ENCODE measurements at regions not wholly inside any gene's neighbourhood (a gene's known extent, or its start where the extent isn't known, plus 50 kb on each side); places are given as distances from the start of the nearest gene placed in this dataset.

GRCh38 chr4:27910227-27910626, 1049.6 kb downstream of the STIM2 start:
- Mint-ChIP-seq H3K4me3 (ENCODE audit: unreplicated experiment) (no peak overlapping the region), H3K27me3 (ENCODE audit: unreplicated experiment) (no peaks in the 10 kb centered on the region), H3K4me1 (ENCODE audit: low read depth, unreplicated experiment) (no peaks in the 10 kb centered on the region), H3K9me3 (ENCODE audit: unreplicated experiment) (no peaks in the 10 kb centered on the region), H3K36me3 (ENCODE audit: unreplicated experiment) (no peaks in the 10 kb centered on the region), H3K27ac (ENCODE audit: unreplicated experiment) (no peak overlapping the region)
- DNase-seq, result no peak
- no peak for TF ChIP-seq CTCF (IDR thresholded peaks at IDR 0.05; ENCODE audit: partially characterized antibody, unreplicated experiment)

- Mint-ChIP-seq H3K27me3 (ENCODE audit: unreplicated experiment) (no peaks in the 10 kb centered on the region), H3K4me3 (ENCODE audit: unreplicated experiment) (no peak overlapping the region), H3K27ac (ENCODE audit: unreplicated experiment) (no peak overlapping the region), H3K4me1 (ENCODE audit: low read depth, unreplicated experiment) (no peaks in the 10 kb centered on the region), H3K9me3 (ENCODE audit: unreplicated experiment) (no peaks in the 10 kb centered on the region), H3K36me3 (ENCODE audit: unreplicated experiment) (no peaks in the 10 kb centered on the region)
- no peak for TF ChIP-seq CTCF (IDR thresholded peaks at IDR 0.05; ENCODE audit: partially characterized antibody, unreplicated experiment)
- DNase-seq, result no peak
Measured at GRCh38 chr4:27911047-27911446, 1050.4 kb downstream of the STIM2 start.

GRCh38 chr4:27913738-27914137, 1053.1 kb downstream of the STIM2 start:
- Mint-ChIP-seq H3K9me3 (ENCODE audit: unreplicated experiment) (no peaks in the 10 kb centered on the region), H3K27me3 (ENCODE audit: unreplicated experiment) (no peaks in the 10 kb centered on the region), H3K36me3 (ENCODE audit: unreplicated experiment) (no peaks in the 10 kb centered on the region), H3K27ac (ENCODE audit: unreplicated experiment) (no peak overlapping the region), H3K4me3 (ENCODE audit: unreplicated experiment) (no peak overlapping the region), H3K4me1 (ENCODE audit: low read depth, unreplicated experiment) (peaks cover 6% of the 10 kb centered on the region)
- no peak for DNase-seq
- TF ChIP-seq CTCF (IDR thresholded peaks at IDR 0.05; ENCODE audit: partially characterized antibody, unreplicated experiment), result no peak

GRCh38 chr4:27915822-27916221, 1055.2 kb downstream of the STIM2 start:
- TF ChIP-seq CTCF (IDR thresholded peaks at IDR 0.05; ENCODE audit: partially characterized antibody, unreplicated experiment), result no peak
- no peaks in the 10 kb centered on the region for H3K27me3 Mint-ChIP-seq (ENCODE audit: unreplicated experiment)
- no peak for DNase-seq
- H3K36me3 Mint-ChIP-seq (ENCODE audit: unreplicated experiment), result no peaks in the 10 kb centered on the region
- H3K27ac Mint-ChIP-seq (ENCODE audit: unreplicated experiment), result no peak overlapping the region
- no peaks in the 10 kb centered on the region for H3K9me3 Mint-ChIP-seq (ENCODE audit: unreplicated experiment)
- H3K4me1 Mint-ChIP-seq (ENCODE audit: low read depth, unreplicated experiment), result peaks cover 6% of the 10 kb centered on the region
- H3K4me3 Mint-ChIP-seq (ENCODE audit: unreplicated experiment), result no peak overlapping the region

GRCh38 chr4:27916452-27917184, 1056.0 kb downstream of the STIM2 start:
- H3K4me3 Mint-ChIP-seq (ENCODE audit: unreplicated experiment), result no peak overlapping the region
- H3K4me1 Mint-ChIP-seq (ENCODE audit: low read depth, unreplicated experiment), result peaks cover 6% of the 10 kb centered on the region
- H3K27ac Mint-ChIP-seq (ENCODE audit: unreplicated experiment), result no peak overlapping the region
- no peak for TF ChIP-seq CTCF (IDR thresholded peaks at IDR 0.05; ENCODE audit: partially characterized antibody, unreplicated experiment)
- no peaks in the 10 kb centered on the region for H3K27me3 Mint-ChIP-seq (ENCODE audit: unreplicated experiment)
- no peaks in the 10 kb centered on the region for H3K36me3 Mint-ChIP-seq (ENCODE audit: unreplicated experiment)
- H3K9me3 Mint-ChIP-seq (ENCODE audit: unreplicated experiment), result no peaks in the 10 kb centered on the region
- DNase-seq, result no peak

All from glutamatergic neuron (in vitro differentiated cells).